ENCODE measurements at regions not wholly inside any gene's neighbourhood (a gene's known extent, or its start where the extent isn't known, plus 50 kb on each side); places are given as distances from the start of the nearest gene placed in this dataset.

- no peak for DNase-seq
Measured at GRCh38 chr9:23464275-23464674, 361.8 kb downstream of the ELAVL2 start.

- no peak for DNase-seq
Measured at GRCh38 chr9:23467276-23467675, 358.8 kb downstream of the ELAVL2 start.

- DNase-seq, result no peak
Measured at GRCh38 chr9:23477908-23478307, 348.1 kb downstream of the ELAVL2 start.

DNA sequence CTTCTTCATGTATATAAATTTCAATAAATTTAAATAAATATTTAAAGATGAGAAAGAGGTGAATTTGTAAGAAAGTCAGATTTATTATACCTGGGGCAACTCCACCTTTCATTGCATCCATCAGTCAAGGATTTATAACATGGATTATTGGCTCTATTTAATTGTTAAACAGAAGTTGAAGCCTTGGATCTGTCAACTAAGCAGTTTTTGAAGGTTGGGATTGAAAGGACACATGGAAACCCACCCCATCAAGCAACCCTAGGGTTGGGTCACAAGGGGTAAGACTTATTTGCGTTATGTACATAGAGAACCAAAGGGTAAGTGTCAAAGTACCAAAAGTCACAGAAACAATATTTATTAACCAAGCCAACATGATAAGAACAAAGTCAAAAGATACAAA lies 342.5 kb downstream of the ELAVL2 start:
- DNase-seq, result no peak

GRCh38 chr9:23492126-23493002 lies 333.7 kb downstream of the ELAVL2 start:
- DNase-seq, result no peak

DNA sequence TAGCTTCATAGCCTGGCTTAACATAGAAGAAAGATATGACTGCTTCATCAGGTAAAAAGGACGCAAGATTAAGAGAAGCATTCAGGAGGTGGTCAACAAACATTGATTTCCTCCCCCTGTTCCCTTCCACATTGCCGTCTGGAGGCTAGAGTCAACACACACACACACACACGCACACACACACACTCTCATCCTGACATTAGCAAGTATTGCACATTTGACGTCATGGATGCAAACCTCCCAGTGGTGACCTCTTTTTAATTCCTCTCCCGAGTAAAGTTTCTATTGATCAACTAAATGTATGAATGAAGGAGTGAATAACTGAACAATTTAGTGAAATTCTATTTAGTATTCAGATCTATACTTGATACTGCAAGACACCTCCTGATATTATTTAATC lies 332.8 kb downstream of the ELAVL2 start:
- DNase-seq, result no peak

DNA sequence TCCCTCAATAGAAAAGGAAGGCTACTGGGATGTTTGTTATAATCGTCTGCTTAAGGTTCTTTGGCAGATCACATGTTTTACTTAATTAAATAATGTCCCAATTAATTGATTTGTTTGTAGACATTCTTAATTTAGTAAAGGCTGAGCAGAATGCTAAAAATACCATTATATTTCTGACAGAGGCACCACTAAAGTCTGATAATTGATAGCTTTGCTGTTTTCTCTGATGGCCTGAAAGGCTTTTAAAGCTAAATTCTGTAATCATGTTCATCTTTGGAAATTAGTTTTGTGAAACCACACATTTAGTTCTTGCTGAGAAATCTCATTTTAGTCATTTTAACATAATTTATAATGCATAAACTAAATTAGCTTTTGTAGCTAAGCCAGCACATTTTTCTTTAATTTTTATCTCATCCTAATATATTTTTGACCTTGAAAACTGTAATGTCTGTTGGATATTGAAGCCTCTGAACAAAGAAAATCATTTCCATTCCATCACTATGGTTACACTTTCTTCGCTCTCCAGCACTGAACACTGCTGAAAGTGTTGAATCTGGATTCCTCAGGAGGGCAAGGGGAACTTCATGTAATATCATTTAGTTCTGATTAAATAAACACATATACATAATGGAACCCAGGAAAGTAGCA lies 329.4 kb downstream of the ELAVL2 start:
- no peak for DNase-seq

DNA sequence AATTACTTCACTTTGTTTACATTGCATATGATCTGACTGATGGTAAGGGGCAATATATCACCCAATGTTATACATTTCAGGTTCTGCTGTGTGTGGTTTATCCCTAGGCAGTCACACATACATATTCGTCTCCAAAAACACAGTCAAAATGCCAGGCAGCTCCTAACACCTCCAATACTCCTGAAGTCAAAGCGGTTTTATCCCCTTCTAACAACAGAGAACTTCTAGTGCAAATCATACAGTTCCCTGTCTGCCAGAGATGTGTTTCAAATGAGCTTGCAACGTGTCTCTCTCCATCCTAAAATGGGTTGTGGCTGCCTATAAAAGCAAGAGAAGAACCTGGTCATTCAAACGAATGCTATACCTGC lies 328.9 kb downstream of the ELAVL2 start:
- DNase-seq, result no peak

DNA sequence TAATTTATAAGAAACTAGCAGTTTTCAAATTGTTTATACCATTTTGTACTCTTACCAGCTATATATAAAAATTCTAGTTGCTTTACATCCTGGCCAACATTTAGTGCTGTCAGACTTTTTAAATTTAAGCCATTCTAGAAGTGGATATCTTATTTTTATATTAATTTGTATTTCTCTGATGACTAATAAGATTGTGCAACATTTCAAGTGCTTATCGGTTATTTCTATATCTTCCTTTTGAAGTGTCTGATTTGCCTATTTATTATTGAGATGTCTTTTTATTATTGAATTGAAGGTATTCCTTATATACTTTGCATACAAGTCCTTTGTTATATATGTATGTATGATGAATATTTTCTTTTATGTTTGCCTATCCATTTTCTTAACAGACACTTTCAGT lies 324.0 kb downstream of the ELAVL2 start:
- no peak for DNase-seq

DNA sequence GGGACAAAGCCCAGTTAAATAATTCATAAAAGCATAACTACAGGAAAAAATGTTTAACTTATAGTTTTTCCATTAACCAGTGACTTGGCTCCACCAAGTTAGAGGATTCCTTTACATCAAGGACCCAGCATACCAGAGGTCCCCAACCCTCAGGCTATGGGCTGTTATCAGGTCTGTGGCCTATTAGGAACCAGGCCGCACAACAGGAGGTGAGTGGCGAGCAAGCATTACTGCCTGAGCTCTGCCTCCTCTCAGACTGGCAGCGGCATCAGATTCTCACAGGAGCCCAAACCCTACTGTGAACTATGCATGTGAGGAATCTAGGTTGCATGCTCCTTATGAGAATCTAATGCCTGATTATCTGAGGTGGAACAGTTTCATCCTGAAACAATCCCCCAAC lies 303.1 kb downstream of the ELAVL2 start:
- DNase-seq, result no peak

DNA sequence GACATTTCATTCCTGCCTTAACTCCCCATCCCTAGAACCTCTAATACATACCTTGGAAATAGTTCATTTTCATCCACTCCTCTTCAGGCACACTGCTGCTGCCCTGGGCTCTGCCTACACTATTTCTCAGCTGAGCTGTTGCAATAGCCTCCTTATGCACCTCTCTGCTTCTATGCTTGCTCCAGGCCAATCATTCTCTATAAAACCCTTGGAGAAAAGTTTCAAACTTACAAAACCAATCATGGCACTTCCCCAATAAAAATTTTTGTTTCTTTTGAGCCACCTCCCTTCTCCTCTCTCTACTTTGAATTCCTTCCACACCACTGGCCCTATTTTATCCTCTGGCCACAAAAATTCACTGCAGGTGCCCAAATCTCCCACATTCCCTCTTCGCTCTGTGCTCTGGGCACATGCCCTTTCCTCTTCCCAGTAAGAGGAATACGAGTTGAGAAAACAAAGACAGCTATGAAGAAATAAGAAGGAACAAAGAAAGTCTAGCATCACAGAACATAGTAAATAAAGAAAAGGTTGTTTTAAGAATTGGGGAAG lies 301.4 kb downstream of the ELAVL2 start:
- DNase-seq, result no peak

GRCh38 chr9:23526806-23527205 lies 299.2 kb downstream of the ELAVL2 start:
- DNase-seq, result no peak

- no peak for DNase-seq
Measured at GRCh38 chr9:23532282-23532681, 293.8 kb downstream of the ELAVL2 start.

- peak; percentile 33 for DNase-seq
Measured at GRCh38 chr9:23537192-23538066, 288.6 kb downstream of the ELAVL2 start.

DNA sequence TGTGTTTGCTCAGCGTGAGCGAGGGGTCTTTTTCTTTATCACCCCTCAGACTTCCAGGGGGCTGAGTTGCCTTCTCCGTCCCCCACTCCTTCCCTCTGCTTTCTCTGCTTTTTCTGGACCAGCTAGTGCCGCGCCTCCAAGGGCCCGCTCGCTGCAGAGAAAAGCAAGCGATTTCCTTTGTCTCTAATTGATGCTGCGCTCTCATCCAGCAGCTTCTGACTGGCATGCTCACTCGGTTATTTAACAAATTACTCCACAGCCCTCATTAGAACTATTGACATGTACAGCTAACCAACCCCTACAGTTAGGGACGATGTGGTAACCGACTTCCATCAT lies 288.0 kb downstream of the ELAVL2 start:
- DNase-seq, result no peak

- no peak for DNase-seq
Measured at GRCh38 chr9:23538461-23539003, 287.5 kb downstream of the ELAVL2 start.

DNA sequence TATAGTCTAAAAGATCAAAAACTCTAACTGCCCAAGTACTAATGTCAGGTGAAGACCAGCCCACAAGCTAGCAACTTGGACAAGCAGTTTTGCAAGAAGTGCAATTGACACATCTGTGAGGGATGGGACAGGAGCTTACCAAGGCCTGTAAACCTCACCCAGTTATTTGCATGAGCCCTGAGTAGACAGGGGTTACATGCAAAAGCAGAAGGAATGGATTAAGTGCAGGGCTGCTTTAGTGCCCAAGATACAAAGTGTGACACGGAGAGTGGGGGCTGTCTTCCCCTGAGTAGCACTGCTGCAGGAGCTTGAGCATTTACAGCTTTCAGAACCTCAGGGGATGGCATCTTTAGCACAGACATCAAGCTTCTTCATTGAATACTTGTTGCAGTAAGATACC lies 286.7 kb downstream of the ELAVL2 start:
- no peak for DNase-seq

- no peak for DNase-seq
Measured at GRCh38 chr9:23541976-23542375, 284.1 kb downstream of the ELAVL2 start.

DNA sequence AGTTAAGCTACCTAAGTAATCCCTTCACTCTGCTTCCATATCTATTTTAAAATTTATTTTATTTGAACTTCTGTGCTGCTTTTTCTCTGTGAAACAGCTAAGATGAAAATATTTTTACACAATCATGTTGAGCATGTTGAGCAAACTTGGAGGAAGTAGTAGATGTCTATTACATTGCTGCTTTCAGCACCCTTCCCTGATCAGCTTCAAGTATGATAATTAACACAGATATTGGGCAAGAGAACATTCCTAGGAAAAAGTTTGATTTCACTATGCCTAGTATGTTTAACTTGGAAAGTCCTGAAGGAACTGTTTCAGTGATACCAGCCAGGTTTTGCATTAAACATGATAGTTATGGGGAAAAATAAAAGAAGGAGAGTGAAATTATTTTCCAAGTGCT lies 283.6 kb downstream of the ELAVL2 start:
- DNase-seq, result no peak

DNA sequence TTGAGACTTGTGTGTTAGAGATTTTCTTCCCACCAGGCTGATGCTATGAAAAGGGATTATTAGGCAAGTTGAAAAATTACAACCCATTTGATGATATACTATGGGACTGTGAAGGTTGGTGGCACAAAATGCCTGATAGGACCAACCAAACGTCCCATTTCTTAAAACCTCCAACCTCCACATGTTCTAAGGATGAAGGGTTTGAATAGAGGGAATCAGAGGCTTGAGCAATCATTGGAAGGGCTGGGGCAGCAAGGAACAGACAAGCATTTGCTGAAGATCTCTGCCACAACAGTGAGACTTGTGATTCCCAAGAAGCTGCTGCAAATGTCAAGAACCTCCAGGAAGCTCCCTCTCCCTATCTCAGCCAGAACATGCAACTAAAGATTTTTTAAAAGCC lies 283.1 kb downstream of the ELAVL2 start:
- DNase-seq, result no peak

- DNase-seq, result no peak
Measured at GRCh38 chr9:23543419-23543818, 282.6 kb downstream of the ELAVL2 start.

DNA sequence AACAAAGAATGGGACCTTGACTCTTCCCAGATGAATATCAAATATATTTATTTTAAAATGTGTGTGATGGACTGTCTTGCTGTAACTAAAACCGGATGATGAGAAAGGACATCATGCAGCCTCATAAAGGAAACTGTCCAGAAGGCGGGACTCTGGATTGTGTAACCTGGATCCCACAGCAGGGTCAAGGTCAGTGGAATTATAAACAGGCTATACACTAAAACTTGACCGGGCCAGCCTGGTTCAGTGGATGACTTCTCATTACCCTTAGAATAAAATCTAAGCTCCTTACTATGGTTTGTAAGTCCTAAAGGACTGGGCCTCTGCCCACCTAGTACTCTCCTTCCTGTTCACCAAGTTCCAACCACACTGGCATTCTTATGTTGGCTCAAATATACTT lies 280.3 kb downstream of the ELAVL2 start:
- no peak for DNase-seq

DNA sequence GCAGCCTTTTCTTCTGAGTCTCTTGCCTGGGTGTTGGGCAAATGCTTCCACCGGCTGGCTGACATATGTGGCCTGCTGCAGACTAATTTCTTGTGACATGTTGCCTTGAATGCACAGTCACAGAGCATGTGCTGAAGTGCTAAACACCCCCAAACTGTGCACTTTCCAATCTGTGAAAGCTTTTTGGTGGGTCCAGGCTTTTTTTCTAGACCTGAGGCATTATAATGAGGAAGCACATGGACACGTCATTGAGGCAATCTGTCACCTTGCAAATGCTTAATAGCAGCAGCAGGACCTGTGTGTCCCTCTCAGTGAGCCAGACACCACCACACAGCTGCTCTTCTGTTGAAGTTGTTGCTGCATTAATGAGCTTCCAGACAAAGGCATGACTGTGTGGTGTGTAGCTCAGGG lies 274.7 kb downstream of the ELAVL2 start:
- no peak for DNase-seq
